Nephron (organoid): ENCODE measurements at regions not wholly inside any gene's neighbourhood (a gene's known extent, or its start where the extent isn't known, plus 50 kb on each side); places are given as distances from the start of the nearest gene placed in this dataset.
"Not testable (repeated sequence)": the region's sequence is repeated elsewhere in the genome, so short reads cannot be mapped to it uniquely, and the experiment has no call there.

Experiments used
- H3K27ac Mint-ChIP-seq, 3 experiments: 2 replicates each; pipeline ENCODE4 v1.8.0; 2020; ENCODE audit warnings: mixed read lengths in 3 of 3, mild to moderate bottlenecking in 2 of 3, moderate library complexity in 1 of 3
- H3K27me3 Mint-ChIP-seq: 2 replicates; pipeline ENCODE4 v1.8.0; 2021; ENCODE audit warnings: low read depth, mild to moderate bottlenecking, moderate library complexity, mixed read lengths
- H3K36me3 Mint-ChIP-seq: 2 replicates; pipeline ENCODE4 v1.8.0; 2020; ENCODE audit warnings: low read depth, mixed read lengths
- H3K4me1 Mint-ChIP-seq: 2 replicates; pipeline ENCODE4 v1.8.0; 2020; ENCODE audit warnings: mixed read lengths
- H3K4me3 Mint-ChIP-seq, 3 experiments: 2 replicates each; pipeline ENCODE4 v1.8.0; 2020; ENCODE audit warnings: mild to moderate bottlenecking in 3 of 3, mixed read lengths in 3 of 3, moderate library complexity in 2 of 3
- H3K9me3 Mint-ChIP-seq: 2 replicates; pipeline ENCODE4 v1.8.0; 2020; ENCODE audit warnings: mixed read lengths
- TF ChIP-seq, protein P1 (sequence below), 3 experiments: fragments of 200-600 bp; sonication (generic); IDR thresholded peaks; one replicate each; pipeline ENCODE4 v1.5.0; 2021; ENCODE audit warnings: antibody characterized with exemption in 3 of 3; ENCODE audit not compliant: unreplicated experiment in 3 of 3

DNA sequence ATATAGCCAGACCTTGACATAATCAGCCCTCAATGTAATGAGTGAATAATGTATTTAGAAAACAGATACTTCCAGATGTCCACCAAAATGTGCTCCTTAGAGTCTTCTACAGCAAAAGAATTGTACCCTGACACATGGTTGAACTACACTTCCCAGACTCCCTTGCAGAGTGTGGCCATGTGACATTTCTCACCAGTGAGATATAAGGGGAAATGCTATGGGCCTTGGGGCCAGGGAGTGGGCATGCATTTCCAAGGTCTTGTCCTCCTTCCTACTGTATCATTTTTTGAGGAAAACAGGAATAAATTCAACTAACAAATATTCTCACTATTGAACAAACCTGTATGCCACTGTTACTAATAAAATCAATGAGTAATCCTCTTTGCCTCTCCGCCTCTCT lies 211.4 kb upstream of the SMLR1 start:
- Mint-ChIP-seq H3K4me3 (no peak overlapping the region), H3K27ac (no peak overlapping the region), H3K4me1 (no peaks in the 10 kb centered on the region), H3K9me3 (no peaks in the 10 kb centered on the region), H3K36me3 (no peaks in the 10 kb centered on the region), H3K27me3 (no peaks in the 10 kb centered on the region)
- TF ChIP-seq, protein P1, sequence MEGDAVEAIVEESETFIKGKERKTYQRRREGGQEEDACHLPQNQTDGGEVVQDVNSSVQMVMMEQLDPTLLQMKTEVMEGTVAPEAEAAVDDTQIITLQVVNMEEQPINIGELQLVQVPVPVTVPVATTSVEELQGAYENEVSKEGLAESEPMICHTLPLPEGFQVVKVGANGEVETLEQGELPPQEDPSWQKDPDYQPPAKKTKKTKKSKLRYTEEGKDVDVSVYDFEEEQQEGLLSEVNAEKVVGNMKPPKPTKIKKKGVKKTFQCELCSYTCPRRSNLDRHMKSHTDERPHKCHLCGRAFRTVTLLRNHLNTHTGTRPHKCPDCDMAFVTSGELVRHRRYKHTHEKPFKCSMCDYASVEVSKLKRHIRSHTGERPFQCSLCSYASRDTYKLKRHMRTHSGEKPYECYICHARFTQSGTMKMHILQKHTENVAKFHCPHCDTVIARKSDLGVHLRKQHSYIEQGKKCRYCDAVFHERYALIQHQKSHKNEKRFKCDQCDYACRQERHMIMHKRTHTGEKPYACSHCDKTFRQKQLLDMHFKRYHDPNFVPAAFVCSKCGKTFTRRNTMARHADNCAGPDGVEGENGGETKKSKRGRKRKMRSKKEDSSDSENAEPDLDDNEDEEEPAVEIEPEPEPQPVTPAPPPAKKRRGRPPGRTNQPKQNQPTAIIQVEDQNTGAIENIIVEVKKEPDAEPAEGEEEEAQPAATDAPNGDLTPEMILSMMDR (IDR thresholded peaks at IDR 0.05; ENCODE audit: unreplicated experiment in 3 of 3), result no peak

DNA sequence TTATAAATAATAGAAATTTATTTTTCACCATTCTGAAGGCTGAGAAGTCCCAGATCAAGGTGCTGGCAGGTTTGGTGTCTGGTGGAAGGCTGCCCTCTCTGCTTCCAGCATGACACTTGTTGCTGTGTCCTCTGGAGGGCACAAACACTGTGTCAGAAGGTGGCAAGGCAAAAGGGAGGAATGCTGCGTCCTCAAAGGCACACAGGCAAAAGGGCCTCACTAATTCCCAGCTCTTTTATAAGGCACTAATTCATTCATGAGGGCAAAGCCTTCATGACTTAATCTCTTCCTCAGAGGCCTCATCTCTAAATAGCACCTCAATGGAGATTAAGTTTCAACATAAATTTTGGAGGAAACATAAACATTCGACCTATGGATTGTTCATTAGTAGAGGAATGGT lies 209.5 kb upstream of the SMLR1 start:
- Mint-ChIP-seq H3K27me3 (no peaks in the 10 kb centered on the region), H3K4me1 (no peaks in the 10 kb centered on the region), H3K4me3 (no peak overlapping the region), H3K27ac (no peak overlapping the region), H3K36me3 (no peaks in the 10 kb centered on the region), H3K9me3 (no peaks in the 10 kb centered on the region)
- TF ChIP-seq, protein P1 (IDR thresholded peaks at IDR 0.05; ENCODE audit: unreplicated experiment in 3 of 3), result no peak

DNA sequence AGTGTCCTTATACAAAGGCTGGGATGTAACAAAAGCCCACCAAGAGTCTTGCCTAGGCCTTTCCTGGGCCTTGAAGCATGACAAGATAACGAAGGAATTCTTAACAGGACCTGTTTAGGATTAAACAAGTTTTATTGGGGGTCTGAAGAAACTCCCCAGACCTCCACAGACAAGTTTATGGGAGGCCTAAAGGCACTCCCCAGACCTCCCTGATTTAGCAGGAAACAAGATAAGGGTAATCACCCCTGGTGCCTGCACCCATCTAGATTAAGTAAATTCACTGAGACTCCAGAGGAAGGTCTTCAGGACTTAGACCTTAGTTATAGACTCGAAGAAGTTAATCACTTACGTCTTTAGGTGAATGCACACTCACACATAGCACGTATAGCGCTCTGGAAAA lies 208.4 kb upstream of the SMLR1 start:
- not testable (repeated sequence) for H3K4me1 Mint-ChIP-seq, H3K27me3 Mint-ChIP-seq, H3K9me3 Mint-ChIP-seq, H3K36me3 Mint-ChIP-seq, H3K27ac Mint-ChIP-seq, H3K4me3 Mint-ChIP-seq

DNA sequence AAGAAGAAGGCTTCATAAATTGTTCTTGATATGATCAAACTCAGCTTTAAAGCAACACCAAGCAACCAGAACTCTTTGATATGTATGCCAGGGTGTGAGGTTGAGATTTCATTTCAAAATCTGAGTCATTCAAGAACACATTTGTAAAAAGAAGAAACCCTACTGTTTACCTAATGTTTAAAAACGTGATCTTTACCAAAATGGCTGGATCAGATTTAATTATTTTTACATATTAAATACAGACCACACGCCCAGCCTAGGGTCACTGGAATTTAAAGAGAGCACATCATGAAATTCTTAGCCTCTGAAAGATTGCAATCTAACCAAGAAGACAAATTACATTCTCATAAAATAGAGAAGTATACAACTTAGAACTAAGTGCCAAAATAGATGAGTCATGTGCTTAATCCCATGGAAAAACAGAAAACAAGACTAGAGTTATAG lies 206.8 kb upstream of the SMLR1 start:
- Mint-ChIP-seq H3K4me3 (no peak overlapping the region), H3K9me3 (peaks cover 13% of the 10 kb centered on the region), H3K27ac (no peak overlapping the region), H3K4me1 (no peaks in the 10 kb centered on the region), H3K36me3 (peaks cover 6% of the 10 kb centered on the region), H3K27me3 (no peaks in the 10 kb centered on the region)
- TF ChIP-seq, protein P1 (IDR thresholded peaks at IDR 0.05; ENCODE audit: unreplicated experiment in 3 of 3), result no peak

DNA sequence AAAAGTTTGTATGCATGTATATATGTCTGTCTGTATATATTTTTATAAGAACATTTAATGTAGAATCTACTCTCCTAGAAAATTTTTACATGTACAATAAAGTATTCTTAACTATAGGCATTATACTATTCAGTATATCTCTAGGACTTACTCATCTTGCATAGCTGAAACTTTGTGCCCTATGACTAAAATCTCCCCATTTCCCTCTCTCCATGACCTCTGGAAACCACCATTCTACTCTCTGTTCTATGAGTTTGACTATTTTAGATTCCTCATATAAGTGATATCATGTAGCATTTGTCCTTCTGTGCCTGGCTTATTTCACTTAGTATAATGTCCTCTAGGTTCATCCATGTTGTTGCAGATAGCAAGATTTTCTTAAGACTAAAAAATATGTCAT lies 205.1 kb upstream of the SMLR1 start:
- no peak overlapping the region for H3K4me3 Mint-ChIP-seq
- no peaks in the 10 kb centered on the region for H3K4me1 Mint-ChIP-seq
- H3K9me3 Mint-ChIP-seq, result peaks cover 16% of the 10 kb centered on the region
- H3K36me3 Mint-ChIP-seq, result peaks cover 6% of the 10 kb centered on the region
- no peak overlapping the region for H3K27ac Mint-ChIP-seq
- H3K27me3 Mint-ChIP-seq, result no peaks in the 10 kb centered on the region
- TF ChIP-seq, protein P1 (IDR thresholded peaks at IDR 0.05; ENCODE audit: unreplicated experiment in 3 of 3), result no peak

DNA sequence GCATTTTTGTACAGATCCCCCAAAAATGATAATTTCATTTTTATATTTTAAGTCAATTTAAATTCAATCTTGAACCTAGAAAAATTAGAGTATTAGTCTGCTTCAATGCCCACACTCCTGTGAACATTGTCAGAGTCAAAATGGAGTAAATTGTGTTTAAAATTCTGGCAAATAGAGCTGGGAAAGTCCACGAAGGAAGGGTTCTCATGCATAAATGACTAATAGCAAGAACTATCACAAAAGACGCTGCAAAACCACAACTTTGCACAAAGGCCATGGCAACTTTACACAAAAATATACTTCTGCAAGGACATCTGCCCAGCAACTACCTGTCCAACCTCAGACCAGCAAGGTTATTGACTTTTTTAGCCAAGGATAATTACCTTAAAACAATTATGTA lies 203.2 kb upstream of the SMLR1 start:
- Mint-ChIP-seq H3K4me3 (no peak overlapping the region), H3K27me3 (no peaks in the 10 kb centered on the region), H3K4me1 (no peaks in the 10 kb centered on the region), H3K9me3 (peaks cover 16% of the 10 kb centered on the region), H3K36me3 (peaks cover 6% of the 10 kb centered on the region), H3K27ac (no peak overlapping the region)
- TF ChIP-seq, protein P1 (IDR thresholded peaks at IDR 0.05; ENCODE audit: unreplicated experiment in 3 of 3), result no peak
